ENCODE measurements at regions not wholly inside any gene's neighbourhood (a gene's known extent, or its start where the extent isn't known, plus 50 kb on each side); places are given as distances from the start of the nearest gene placed in this dataset.

DNA sequence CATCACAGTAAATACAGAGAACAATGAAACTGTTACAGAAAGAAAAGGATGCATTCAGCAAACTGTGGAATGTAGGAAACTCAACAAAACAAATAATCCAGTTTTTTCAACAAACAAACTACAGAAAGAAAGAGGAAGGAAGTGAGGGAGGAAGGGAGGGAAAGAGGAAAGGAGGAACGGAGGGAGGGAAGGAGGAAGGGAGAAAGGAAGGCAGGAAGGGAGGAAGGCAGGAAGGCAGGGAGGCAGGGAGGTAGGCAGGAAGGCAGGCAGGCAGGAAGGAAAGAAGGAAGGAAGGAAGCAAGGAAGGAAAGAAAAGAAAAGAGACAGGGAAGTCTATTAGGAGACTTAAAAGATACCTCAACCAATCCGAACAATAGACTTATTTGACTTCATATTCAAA lies 135.7 kb downstream of the EFHB start:
- TF ChIP-seq CEBPB (IDR thresholded peaks at IDR 0.05; ENCODE audit: low read depth) (no peak), YY1 (IDR thresholded peaks at IDR 0.05; ENCODE audit: extremely low read depth, insufficient replicate concordance, low read depth, low read length) (no peak), JUND (IDR thresholded peaks at IDR 0.05) (no peak), ELF1 (IDR thresholded peaks at IDR 0.05; ENCODE audit: borderline replicate concordance, low read depth) (no peak), POLR2A (IDR thresholded peaks at IDR 0.05; ENCODE audit: borderline replicate concordance, extremely low read depth, insufficient read depth, insufficient read length) (no peak), SIN3A (IDR thresholded peaks at IDR 0.05; ENCODE audit: low read depth) (no peak), SP1 (IDR thresholded peaks at IDR 0.05; ENCODE audit: low read depth) (no peak), EZH2phosphoT487 (IDR thresholded peaks at IDR 0.05; ENCODE audit: borderline replicate concordance) (no peak), FOSL1 (IDR thresholded peaks at IDR 0.05; ENCODE audit: low read depth) (no peak), ZNF274 (IDR thresholded peaks at IDR 0.05; ENCODE audit: low read depth, low read length) (no peak), EGR1 (IDR thresholded peaks at IDR 0.05; ENCODE audit: low read depth) (no peak), EZH2 (IDR thresholded peaks at IDR 0.05) (no peak)
- TF ChIP-seq, protein P1, sequence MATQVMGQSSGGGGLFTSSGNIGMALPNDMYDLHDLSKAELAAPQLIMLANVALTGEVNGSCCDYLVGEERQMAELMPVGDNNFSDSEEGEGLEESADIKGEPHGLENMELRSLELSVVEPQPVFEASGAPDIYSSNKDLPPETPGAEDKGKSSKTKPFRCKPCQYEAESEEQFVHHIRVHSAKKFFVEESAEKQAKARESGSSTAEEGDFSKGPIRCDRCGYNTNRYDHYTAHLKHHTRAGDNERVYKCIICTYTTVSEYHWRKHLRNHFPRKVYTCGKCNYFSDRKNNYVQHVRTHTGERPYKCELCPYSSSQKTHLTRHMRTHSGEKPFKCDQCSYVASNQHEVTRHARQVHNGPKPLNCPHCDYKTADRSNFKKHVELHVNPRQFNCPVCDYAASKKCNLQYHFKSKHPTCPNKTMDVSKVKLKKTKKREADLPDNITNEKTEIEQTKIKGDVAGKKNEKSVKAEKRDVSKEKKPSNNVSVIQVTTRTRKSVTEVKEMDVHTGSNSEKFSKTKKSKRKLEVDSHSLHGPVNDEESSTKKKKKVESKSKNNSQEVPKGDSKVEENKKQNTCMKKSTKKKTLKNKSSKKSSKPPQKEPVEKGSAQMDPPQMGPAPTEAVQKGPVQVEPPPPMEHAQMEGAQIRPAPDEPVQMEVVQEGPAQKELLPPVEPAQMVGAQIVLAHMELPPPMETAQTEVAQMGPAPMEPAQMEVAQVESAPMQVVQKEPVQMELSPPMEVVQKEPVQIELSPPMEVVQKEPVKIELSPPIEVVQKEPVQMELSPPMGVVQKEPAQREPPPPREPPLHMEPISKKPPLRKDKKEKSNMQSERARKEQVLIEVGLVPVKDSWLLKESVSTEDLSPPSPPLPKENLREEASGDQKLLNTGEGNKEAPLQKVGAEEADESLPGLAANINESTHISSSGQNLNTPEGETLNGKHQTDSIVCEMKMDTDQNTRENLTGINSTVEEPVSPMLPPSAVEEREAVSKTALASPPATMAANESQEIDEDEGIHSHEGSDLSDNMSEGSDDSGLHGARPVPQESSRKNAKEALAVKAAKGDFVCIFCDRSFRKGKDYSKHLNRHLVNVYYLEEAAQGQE (IDR thresholded peaks at IDR 0.05; ENCODE audit: low read depth): no peak
- TF ChIP-seq, protein P2, sequence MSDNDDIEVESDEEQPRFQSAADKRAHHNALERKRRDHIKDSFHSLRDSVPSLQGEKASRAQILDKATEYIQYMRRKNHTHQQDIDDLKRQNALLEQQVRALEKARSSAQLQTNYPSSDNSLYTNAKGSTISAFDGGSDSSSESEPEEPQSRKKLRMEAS (IDR thresholded peaks at IDR 0.05): no peak
- no peaks in the 10 kb centered on the region for H4K20me1 ChIP-seq (ENCODE audit: insufficient read depth)
- ATAC-seq (no peak), DNase-seq (ENCODE audit: low read depth, low spot score) (no peak)
- H3K9me3 ChIP-seq (ENCODE audit: control insufficient read depth in 1 of 2, insufficient read depth in 1 of 2, low read depth in 1 of 2, low read length in 2 of 2): no peaks in the 10 kb centered on the region
- CTCF ChIA-PET: no interaction called here
- RAD21 ChIA-PET (ENCODE audit: low non-redundant PET in 1 of 2, low total read pairs in 2 of 2, uncharacterized antibody in 2 of 2, unreplicated experiment in 2 of 2): no interaction called here
- no peaks in the 10 kb centered on the region for H3K4me1 ChIP-seq (ENCODE audit: control insufficient read depth in 1 of 2, insufficient read depth in 2 of 2, low read length in 2 of 2)
- H3K4me2 ChIP-seq (ENCODE audit: low read length): no peak overlapping the region
- POLR2A ChIA-PET: no interaction called here
- H3K27ac ChIP-seq (ENCODE audit: low read depth, low read length): no peak overlapping the region
- no peak overlapping the region for H3K9ac ChIP-seq (ENCODE audit: low read length)
- H2AFZ ChIP-seq (ENCODE audit: low read depth, low read length, poor library complexity, severe bottlenecking): no peak overlapping the region
- H3K79me2 ChIP-seq (ENCODE audit: insufficient read depth, low read length): no peaks in the 10 kb centered on the region
- no peaks in the 10 kb centered on the region for H3K9me2 ChIP-seq (ENCODE audit: insufficient read depth)
- intact Hi-C loops (cut with micrococcal nuclease): no loop called here
- no peaks in the 10 kb centered on the region for H3K27me3 ChIP-seq (ENCODE audit: insufficient read depth, low read length)
- H3K4me3 ChIP-seq (replicated peaks in 1 of 2; ENCODE audit: low read depth in 1 of 2, low read length in 2 of 2): no peak overlapping the region
- BruUV-seq (replicated peaks): no TSS peak
- no peaks in the 10 kb centered on the region for H3K36me3 ChIP-seq (ENCODE audit: control insufficient read depth in 1 of 2, insufficient read depth in 2 of 2, low read length in 2 of 2)

Measured in HCT116 (cell line).